ENCODE measurements at regions not wholly inside any gene's neighbourhood (a gene's known extent, or its start where the extent isn't known, plus 50 kb on each side); places are given as distances from the start of the nearest gene placed in this dataset.

DNA sequence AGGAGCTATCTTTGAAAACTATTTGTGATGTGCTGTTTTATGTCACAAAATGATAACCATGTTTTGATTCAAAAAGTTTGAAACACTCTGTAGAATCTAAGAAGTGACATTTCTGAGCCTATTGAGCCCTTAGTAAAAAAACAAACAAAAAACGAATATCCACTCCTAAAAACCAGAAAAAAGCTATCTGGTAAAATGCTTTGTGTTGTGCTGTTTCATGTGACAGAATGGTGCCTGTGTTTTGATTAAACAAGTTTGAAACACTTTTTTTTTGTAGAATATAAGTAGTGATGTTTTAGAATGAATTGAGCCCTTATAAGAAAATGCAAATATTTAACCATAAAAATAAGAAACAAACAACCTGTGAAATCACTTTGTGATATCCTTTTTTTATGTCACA is 105.2 kb upstream of the VPREB1 start:
- TF ChIP-seq, protein P1, sequence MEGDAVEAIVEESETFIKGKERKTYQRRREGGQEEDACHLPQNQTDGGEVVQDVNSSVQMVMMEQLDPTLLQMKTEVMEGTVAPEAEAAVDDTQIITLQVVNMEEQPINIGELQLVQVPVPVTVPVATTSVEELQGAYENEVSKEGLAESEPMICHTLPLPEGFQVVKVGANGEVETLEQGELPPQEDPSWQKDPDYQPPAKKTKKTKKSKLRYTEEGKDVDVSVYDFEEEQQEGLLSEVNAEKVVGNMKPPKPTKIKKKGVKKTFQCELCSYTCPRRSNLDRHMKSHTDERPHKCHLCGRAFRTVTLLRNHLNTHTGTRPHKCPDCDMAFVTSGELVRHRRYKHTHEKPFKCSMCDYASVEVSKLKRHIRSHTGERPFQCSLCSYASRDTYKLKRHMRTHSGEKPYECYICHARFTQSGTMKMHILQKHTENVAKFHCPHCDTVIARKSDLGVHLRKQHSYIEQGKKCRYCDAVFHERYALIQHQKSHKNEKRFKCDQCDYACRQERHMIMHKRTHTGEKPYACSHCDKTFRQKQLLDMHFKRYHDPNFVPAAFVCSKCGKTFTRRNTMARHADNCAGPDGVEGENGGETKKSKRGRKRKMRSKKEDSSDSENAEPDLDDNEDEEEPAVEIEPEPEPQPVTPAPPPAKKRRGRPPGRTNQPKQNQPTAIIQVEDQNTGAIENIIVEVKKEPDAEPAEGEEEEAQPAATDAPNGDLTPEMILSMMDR (IDR thresholded peaks at IDR 0.05): no peak
- TF ChIP-seq POLR2A (IDR thresholded peaks at IDR 0.05): no peak

All from vagina (tissue), 2 donors.